CMK (cell line): ENCODE measurements at regions not wholly inside any gene's neighbourhood (a gene's known extent, or its start where the extent isn't known, plus 50 kb on each side); places are given as distances from the start of the nearest gene placed in this dataset.

ENCODE experiments used
- DNase-seq: peaks from one replicate; pipeline ENCODE4 v3.0.0-alpha.2; 2010; ENCODE audit warnings: low read depth

DNA sequence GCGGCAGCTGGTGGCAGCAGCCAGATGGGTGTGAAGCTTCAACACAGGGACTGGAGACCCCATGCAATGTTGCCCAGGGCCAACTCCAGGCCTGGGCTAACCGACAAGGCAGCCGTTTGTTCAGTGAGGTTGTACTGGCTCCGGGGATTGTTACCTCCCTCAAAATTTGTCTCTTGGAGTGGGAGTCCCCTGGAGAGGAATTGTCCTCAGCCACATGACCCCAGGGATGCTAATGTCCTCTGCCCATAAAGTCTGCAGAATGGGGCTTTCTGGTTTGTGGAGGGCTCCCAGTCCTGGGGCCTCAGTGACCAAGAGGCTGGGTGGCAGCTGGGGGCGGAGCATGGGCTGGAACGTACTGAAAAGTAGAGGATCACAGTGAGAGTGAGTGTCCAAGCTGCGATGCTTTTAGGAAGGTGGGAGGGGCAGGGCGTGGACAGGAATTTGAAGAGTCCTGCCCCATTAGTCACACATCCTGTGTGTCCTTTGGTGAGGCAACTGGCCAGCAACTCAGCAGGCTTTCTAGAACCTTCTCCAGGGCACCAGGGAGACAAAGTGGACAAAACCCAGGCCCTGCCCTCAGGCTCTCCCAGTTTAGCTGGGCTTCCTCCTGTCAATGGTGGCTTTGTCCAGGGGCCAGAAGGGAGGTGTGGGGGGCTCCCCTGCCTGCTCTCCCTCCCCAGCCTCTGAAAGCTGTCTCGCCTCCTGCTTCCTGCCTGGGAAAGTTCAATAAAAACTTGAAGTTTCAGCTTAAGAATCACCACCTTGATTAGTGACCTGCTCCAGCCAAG, 114.0 kb downstream of the NSG2 start:
- DNase-seq: no peak

DNA sequence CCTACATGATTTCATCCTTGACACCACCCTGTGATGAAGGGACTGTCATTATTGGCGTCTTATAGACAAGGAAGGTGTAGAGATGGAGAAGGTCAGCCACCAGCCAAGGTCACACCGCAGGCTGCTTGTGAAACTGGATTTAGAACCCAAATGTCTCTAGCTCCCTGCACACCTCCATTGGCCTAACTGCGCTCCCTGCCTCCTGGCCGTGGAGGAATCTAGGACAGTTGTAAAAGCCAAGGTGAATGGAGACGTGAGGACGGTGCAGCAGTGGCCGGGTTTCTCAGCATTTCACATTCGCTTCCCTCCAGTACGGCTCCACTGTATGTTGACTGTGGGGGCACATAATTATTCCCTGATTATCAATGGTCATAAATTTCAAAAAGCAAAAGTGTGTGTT, 119.9 kb downstream of the NSG2 start:
- DNase-seq: no peak

DNA sequence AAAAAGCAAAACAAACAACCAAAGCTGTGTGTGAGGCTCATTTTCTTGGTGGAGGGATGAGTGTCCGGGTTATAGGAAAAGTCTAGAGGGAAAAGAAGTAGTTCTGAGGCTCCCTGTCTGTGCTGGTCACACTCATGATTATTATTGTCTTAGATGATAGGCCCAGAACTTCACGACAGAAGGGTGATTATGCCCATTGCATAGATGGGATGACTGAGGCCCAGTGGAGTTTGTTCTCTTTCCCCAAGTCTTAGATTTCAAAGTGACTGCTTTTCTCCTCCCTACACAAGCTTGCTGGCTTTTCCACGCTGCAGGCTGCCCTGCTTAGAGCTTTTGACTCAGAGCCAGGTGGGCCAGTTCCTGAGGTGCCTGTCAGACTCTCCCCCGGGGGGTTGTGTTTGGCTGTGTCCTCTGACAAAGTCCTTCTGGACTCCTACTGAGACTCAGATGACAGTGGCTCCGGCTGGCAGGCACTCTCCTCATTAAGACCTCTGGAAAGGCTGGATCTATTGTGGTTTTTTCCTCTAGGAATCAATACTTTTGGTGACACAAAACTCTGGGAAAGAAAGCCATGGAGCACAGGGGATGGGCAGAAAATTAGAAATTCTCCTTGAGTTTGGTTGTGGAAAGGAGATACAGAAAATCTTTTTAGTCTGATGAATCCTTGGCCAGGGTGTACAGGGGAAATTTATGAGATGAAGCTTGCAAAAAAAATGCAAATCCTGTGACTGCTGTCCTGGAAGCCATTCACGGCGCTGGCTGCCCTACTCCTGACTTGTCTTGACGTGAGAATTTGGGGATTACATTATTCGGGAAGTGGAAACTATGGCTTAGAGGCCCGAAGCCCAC, 120.9 kb downstream of the NSG2 start:
- DNase-seq: no peak

DNA sequence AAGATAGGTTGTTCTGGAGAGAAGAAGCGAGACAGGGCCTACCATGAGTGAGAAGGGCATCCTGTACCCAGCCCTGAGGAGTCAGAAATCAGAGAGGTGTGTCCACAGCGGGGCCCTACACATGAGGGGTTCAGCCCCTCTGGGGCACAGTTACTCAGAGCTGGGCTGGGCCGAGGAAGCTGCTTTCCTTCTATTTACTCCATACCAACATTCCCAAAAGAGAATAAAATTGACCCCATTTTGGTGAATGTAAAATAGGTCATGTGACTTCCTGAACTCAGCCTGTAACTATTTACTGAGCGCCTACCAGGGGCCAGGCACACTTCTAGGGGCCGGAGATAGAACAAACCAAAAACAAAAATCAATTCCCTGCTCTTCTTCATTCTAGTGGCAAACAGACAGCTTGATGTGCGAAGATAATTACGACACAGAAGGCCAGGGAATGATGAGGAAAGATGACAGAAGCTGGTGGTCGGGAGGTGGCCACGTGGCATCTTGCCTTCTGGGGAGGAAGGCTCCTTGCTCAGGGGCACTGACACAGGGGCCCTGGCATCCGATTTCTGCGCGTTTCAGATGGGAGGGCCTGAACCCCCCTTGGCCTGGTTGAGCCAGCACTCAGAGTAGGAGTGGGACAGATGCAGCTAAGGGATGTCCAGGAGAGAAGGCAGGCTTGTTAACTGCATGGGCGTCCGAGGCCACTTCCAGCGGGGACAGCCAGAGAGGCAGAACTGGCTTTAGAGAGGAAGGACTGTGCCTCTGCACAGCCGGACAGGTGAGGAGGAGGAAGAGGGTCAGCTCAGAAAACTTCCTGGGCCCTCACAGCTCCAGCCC, 121.8 kb downstream of the NSG2 start:
- DNase-seq: no peak

DNA sequence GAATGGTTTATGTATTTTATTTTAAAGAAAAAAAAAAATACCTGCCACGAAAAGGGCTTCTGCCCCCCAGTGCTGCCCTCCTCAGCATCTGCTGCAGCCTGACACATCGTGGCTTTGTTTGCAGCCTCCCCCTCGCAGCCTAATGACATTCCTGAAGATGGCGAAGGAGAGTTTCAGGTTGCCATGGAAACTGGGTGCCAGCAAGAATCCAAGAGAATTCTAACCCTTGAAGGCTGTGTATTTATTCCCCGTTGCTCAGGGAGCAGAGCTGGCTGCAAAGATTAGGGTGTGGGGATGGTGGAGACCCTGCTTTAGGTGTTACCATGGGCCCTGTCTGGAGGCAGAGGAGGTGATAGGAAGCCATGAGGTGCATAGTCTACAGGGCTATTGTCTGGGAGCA, 126.6 kb downstream of the NSG2 start:
- DNase-seq: no peak

DNA sequence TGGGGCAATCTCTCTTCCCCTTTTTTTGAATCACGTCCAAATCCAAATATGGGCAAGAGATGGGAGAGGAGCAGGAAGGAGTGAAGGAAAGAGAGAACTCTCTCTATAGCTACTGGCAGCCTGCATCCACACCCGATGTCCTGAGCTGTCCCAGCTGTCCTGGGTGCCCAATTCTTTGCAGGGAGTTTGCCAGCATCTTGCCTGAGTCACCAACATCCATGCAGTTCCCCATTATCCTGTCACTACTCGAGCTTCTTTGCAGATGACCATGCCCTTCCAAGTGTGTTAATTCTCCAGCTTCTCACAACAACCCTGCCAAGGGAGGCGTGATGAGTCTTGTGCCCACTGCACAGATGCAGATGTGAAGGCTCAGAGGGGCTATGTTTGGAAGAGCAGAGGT, 127.1 kb downstream of the NSG2 start:
- no peak for DNase-seq

DNA sequence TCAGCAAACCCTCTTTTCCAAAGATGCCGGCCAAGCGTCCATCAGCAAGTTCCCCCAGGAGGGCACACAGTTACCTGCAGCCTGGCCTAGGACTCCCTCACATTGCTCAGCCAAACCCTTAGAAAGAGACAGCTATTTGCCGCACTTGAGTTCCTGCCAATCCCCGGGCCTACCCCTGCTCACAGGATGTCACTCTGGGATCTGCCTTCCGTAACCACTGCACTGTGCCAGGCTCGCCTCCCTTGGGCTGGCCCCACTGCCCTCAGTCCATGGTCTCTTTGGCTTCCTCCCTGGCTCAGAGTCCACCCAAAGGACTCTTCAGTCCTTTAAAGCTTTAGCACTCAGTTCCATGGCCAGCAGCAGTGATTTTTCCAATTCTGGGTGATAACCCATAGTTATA, 128.3 kb downstream of the NSG2 start:
- DNase-seq: no peak

DNA sequence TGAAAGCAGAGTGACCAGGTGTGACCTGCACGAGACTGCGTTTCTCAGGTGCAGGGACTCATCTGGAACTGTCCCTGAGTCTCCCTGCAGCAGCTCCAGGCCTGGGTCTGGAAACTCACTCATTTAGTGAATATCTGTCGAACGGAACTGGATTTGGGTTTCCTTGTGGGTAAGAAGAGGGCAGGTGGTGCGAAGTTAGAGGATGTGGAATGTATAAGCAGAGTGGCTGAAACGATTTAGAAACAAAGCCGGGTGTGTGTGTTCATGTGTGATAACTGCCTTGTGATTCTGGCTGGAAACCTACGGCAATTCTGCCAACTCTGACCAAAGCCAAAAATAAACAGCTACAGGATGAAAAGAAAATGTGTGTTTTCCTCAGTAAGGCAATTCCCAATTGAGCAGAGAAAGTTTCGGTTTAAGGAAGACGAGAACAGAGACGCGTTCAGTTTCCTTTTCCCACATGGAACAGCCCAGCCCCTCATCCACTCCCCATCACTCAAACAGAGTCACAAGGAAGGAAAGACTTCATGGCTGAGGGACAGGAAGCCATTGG, 130.3 kb downstream of the NSG2 start:
- no peak for DNase-seq

DNA sequence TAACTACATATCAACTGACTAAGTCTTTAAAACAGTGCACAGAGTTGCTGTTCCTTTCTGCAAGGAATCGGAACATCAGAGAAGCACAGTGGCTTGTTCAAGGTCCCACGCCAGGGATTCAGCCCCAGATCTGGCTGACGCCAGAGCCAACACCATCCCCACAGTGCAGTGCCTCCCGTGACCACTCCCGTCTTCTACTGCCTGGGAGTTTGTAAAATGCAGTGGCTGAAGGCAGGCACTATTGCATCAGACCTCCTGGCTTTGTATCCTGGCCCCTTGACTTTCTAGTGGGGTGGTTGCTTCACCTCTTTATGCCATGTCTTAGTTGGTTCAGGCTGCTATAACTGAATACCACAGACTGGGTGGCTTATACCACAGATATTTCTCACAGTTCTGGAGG, 131.0 kb downstream of the NSG2 start:
- no peak for DNase-seq

DNA sequence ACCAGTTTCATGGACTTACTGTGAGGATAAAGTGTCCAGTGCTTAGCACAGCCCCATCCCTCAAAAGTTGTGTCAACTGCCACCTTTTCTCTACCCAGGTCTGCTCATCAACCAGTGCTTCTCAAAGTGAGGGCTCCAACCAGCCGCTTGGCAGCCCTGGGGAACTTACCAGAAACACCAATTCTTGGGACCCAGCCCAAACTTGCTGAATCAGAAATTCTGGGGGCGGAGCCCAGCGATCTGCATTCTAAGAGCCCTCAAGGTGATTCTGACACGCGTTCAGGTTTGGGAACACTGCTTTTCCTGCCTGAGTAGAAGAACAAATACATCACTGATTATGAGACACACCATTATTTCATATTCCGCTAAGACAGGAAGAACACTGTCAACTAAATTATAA, 132.0 kb downstream of the NSG2 start:
- no peak for DNase-seq

DNA sequence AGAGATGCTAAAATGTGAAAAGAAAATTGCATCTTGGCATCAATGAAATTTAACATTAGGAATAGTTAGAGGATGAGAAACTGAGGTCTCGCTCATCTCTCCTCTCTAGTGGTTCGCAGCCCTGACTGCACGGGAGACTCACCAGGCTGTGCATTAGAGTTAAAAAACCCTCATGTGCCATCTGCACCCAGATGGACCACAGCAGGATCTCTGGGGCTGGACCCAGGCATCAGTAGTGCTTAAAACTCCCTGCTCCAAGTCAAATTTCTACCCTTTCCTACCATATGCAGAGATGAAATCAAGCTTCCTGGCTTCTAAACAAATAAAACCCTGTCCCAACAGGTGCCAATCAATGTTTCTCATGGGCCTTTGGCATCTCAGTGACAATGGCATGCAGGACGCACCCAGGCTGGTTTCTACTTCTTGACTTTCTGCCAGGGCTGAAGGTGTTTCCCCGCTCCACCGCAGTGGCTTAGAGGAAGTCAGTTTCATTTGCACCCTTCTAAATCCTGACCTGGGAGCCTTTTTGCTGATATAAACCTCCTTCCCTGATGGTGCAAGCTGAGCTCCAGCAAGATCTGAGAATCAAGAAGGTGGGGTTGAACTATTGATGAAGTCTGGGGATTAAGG, 132.6 kb downstream of the NSG2 start:
- DNase-seq: no peak

DNA sequence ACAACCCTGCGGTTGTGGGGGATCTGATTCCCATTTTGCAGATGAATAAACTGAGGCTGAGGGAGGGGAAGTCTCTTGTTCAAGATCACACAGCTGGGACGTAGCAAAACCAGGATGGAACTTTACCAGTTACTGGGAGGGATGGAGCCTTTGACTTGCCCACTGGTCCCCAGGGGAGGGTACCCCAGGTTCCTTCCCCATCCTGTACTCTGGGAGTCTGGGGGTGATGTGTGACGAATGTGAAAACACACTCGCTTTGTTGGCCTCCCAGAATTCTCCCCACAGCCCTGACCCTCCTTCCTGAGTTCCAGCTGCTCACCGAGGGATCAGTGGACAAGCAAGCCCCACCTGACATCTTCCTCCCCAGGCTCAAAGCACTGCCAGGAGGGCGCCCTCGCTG, 135.1 kb downstream of the NSG2 start:
- DNase-seq: no peak

DNA sequence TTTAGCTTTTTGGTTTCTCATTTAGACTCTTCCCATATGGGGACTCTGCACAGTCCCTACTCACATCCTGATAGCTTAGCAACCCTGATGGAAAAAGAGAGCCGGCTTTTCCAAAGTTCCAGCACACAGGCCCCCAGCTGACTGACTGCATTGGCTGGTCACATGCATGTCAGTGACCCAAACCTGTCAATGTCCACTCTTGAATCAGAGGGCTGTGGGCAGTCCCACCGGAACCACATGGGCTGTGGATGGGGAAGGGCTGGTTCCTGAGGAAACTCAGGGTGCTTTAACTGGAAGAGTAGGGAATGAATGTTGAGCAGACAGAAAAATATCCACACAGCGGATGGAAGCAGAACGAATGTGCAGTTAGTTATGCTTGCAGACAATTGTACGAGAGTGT, 136.6 kb downstream of the NSG2 start:
- no peak for DNase-seq

DNA sequence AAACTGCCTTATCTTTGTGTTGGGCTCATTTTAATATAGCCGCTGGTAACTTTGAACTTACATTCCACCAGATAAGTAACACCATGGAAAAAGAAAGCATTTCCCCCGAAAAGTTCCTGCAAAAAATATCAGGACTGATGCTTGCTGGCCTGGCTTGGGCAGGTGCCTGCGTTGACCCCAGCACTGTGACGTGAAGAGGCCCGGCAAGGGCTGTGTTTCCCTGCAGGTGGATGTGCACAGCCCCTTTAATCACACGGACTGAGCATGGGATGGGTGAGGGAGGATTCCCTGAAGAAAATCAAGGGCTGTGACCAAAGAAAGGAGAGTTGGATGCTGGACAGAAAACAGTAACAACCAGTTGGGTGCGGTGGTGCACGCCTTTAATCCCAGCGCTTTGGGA, 138.2 kb downstream of the NSG2 start:
- no peak for DNase-seq

DNA sequence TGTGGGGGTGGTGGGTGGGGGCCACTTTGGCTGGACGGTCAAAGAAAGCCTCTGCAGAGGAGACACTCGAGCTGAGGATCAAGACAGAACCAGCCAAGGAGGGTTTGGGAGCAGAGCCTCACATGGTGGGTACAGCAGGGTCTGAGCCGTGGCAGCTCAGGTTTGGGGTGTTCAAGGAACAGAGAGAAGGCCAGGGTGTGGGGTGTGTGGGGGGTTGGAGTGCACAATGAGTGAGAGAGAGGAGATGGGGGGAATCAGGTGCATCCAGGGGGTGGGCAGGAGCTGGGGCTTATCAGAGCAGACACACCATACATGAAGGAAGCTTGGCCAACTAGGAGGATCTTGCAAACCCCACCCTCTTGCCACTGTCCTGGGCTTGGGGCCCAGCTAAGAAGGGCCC, 140.0 kb downstream of the NSG2 start:
- DNase-seq: no peak

DNA sequence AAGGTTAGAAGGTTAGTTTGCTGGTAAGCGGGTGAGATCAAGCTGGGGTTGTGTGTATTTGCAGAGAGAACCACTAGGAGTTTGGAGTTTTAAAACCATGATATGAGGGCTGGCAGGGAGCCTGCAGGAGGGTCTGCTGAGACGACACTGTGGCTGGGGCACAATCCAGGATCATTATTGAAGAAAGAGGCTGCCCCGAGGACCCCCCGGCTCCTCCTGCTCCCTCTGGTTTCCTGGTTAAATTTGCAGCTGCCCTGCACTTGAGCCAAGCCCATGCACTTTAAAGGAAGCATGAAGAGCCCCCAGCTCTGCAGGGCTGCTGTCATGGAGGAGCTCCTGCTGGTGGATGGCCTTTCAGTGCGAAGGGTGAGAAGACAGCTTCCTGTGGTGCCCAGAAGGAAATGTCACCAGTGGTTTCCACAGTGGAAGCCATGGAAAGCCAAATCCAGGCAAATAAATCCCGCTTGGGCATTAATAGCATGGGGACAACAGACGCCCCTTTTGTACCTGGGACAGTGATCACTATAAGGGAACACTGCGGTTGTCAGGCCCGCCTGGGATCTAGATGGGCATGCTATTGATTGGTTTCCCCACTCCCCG, 140.7 kb downstream of the NSG2 start:
- DNase-seq: no peak

DNA sequence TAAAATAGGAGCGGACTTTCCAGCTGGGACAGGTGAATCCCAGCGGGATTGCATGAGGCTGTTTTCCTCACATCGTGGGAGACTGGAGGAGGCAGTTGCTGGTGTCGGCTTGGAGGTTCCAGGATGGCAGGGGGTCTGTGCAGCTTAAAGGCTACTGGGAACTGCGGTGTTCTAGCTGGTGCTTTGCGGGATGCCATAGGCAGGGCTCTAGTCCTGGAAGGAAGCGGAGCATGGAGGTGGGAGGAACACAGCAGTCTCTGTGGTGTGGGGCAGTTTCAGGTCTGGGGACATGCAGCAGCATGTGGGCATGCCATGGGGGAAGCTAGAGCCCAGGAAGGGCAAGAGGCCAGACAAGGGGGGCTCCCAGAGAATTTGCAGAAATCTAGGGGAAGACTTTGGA, 141.5 kb downstream of the NSG2 start:
- DNase-seq: no peak

DNA sequence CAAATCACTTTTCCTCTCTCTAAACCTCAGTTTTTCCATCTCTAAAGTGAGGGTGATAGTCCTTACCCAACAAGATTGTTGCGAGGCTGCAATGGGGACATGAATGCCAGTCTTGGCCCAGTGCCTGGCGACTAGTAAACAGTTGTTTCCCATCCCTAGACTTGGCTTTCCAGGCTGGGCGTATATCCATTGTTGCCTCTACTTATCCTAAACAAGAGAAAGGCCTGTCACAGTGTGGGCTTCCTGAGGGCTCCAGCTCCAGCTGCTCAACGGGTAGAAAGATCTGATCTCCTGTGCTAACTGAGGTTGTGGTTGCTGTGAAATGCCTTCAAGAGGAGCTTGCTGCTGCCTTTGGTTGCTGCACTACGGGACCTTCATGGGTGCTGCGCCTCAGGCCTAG, 142.0 kb downstream of the NSG2 start:
- no peak for DNase-seq

DNA sequence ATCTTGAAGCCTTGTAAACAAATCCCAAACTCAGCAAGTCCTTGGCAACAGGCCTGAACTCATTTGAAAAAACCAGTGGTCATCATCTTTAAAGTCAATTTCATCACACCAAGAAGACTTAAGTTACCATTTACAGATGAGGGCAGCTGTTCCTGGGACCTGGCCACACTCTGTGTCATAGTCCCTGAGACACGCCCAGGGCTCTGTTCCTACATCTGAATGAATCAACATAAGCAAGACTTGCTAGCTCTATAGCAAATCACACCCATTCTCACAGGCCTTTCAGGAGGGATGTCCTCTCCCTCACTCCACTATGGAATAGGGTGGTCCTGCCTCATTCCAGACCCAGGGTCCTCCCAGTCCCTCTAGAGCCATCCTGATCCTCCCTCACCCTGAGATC, 142.8 kb downstream of the NSG2 start:
- no peak for DNase-seq

DNA sequence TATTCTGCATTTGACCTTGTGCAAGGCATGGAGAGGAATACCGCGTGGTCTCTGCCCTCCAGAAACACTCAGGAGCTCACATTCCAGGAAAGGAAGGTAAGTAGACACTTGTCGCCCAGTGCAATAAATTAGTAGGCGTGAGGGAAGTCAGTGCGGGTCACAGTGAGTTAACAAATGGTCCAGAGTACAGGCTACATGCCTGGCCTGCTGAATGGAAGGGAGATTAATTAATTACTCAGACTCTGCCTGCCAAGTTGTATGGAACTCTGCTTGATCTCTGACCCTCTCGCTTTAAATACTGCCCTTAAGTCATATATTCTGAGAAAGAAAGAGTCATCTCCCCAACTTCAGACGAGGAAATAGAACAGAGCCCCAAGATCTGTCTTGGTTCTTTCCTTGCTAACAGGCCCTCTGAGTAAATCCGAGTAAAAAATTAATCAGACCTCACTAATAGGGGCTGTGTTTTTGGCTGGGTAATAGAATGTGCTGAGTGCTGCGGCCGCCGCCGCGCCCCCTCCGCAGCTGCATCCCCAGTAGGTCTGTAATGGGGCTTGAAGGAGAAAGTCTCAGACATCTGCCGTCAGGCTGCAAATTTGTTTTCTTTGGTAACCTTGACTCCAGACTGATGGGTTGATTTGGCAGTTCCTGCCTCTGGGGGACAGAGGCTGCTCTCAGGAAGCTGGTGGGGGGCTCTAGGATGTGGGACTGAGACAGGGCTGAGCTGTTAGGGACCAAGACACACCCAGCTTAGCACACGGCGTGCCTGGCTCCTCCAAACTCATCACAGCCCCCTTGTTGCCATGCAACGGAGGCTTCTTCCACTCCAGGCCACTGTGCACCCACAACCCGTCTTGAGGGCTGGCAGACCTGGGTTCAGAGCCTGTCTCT, 144.4 kb downstream of the NSG2 start:
- no peak for DNase-seq
